H9 (cell line): ENCODE measurements at regions not wholly inside any gene's neighbourhood (a gene's known extent, or its start where the extent isn't known, plus 50 kb on each side); places are given as distances from the start of the nearest gene placed in this dataset.

Experiments used
- DNase-seq: peaks from one replicate; pipeline ENCODE4 v3.0.0-alpha.2; 2017
- H2AFZ ChIP-seq: one replicate; pipeline ENCODE4 v1.6.1; 2013; ENCODE audit warnings: mild to moderate bottlenecking, low read length, control low read depth, moderate library complexity
- H2AK5ac ChIP-seq: 2 replicates; pipeline ENCODE4 v1.6.1; 2013; ENCODE audit warnings: low read length, control low read depth, mixed read lengths; ENCODE audit not compliant: insufficient read length
- H2BK120ac ChIP-seq: one replicate; pipeline ENCODE4 v1.6.1; 2013; ENCODE audit warnings: low read depth, mild to moderate bottlenecking, low read length, control low read depth, inconsistent platforms; ENCODE audit not compliant: poor library complexity, severe bottlenecking
- H2BK12ac ChIP-seq: 2 replicates; pipeline ENCODE4 v1.6.1; 2013; ENCODE audit warnings: low read length, control low read depth, mixed read lengths, low read depth; ENCODE audit not compliant: insufficient read length
- H2BK15ac ChIP-seq: 2 replicates; pipeline ENCODE4 v1.6.1; 2013; ENCODE audit warnings: low read depth, low read length, control low read depth
- H2BK20ac ChIP-seq: one replicate; pipeline ENCODE4 v1.6.1; 2013; ENCODE audit warnings: low read depth, mild to moderate bottlenecking, low read length, control low read depth, inconsistent platforms; ENCODE audit not compliant: poor library complexity, severe bottlenecking
- H2BK5ac ChIP-seq: 2 replicates; pipeline ENCODE4 v1.6.1; 2013; ENCODE audit warnings: low read length, control low read depth, mixed read lengths; ENCODE audit not compliant: insufficient read length
- H3K14ac ChIP-seq: 2 replicates; pipeline ENCODE4 v1.6.1; 2013; ENCODE audit warnings: low read length, control low read depth; ENCODE audit not compliant: insufficient read depth
- H3K18ac ChIP-seq: 2 replicates; pipeline ENCODE4 v1.6.1; 2013; ENCODE audit warnings: low read depth, mild to moderate bottlenecking, mixed read lengths, low read length, control low read depth; ENCODE audit not compliant: insufficient read length
- H3K23ac ChIP-seq: 2 replicates; pipeline ENCODE4 v1.6.1; 2013; ENCODE audit warnings: low read length, control low read depth, mixed read lengths, low read depth; ENCODE audit not compliant: insufficient read length
- H3K23me2 ChIP-seq: 2 replicates; pipeline ENCODE4 v1.6.1; 2013; ENCODE audit warnings: low read depth, mild to moderate bottlenecking, mixed read lengths, low read length, control low read depth; ENCODE audit not compliant: insufficient read length, poor library complexity, severe bottlenecking
- H3K27ac ChIP-seq: 2 replicates; pipeline ENCODE4 v1.5.1; 2013; ENCODE audit warnings: low read length, control low read depth, mixed read lengths, low read depth; ENCODE audit not compliant: insufficient read length
- H3K27me3 ChIP-seq: 2 replicates; pipeline ENCODE4 v1.6.1; 2013; ENCODE audit warnings: low read length, control low read depth, inconsistent platforms; ENCODE audit not compliant: insufficient read depth
- H3K4ac ChIP-seq: 2 replicates; pipeline ENCODE4 v1.6.1; 2013; ENCODE audit warnings: low read depth, mild to moderate bottlenecking, control low read depth, inconsistent platforms, low read length, moderate library complexity
- H3K4me1 ChIP-seq: 2 replicates; pipeline ENCODE4 v1.6.1; 2013; ENCODE audit warnings: low read length, control low read depth, inconsistent platforms; ENCODE audit not compliant: insufficient read depth
- H3K4me2 ChIP-seq: 2 replicates; pipeline ENCODE4 v1.6.1; 2013; ENCODE audit warnings: low read length, control low read depth, mixed read lengths; ENCODE audit not compliant: insufficient read length, insufficient read depth
- H3K56ac ChIP-seq: 2 replicates; pipeline ENCODE4 v1.6.1; 2013; ENCODE audit warnings: low read depth, mild to moderate bottlenecking, mixed read lengths, low read length, control low read depth; ENCODE audit not compliant: insufficient read length
- H3K79me1 ChIP-seq: 2 replicates; pipeline ENCODE4 v1.6.1; 2013; ENCODE audit warnings: low read depth, mild to moderate bottlenecking, moderate library complexity, low read length, control low read depth, inconsistent platforms; ENCODE audit not compliant: insufficient read depth, poor library complexity, severe bottlenecking
- H3K79me2 ChIP-seq: 2 replicates; pipeline ENCODE4 v1.6.1; 2013; ENCODE audit warnings: low read length, control low read depth, inconsistent platforms; ENCODE audit not compliant: insufficient read depth
- H3K9ac ChIP-seq: 2 replicates; pipeline ENCODE4 v1.6.1; 2013; ENCODE audit warnings: low read length, control low read depth, mixed read lengths; ENCODE audit not compliant: insufficient read length; ENCODE audit errors: extremely low read depth
- H3K9me3 ChIP-seq: one replicate; pipeline ENCODE4 v1.6.1; 2013; ENCODE audit warnings: low read depth, low read length, inconsistent platforms; ENCODE audit not compliant: control insufficient read depth
- H3T11ph ChIP-seq: one replicate; pipeline ENCODE4 v1.6.1; 2013; ENCODE audit warnings: mild to moderate bottlenecking, low read length, control low read depth, inconsistent platforms
- H4K20me1 ChIP-seq: one replicate; pipeline ENCODE4 v1.6.1; 2013; ENCODE audit not compliant: control insufficient read depth, insufficient read length, insufficient read depth
- H4K5ac ChIP-seq: 2 replicates; pipeline ENCODE4 v1.6.1; 2013; ENCODE audit warnings: low read depth, mild to moderate bottlenecking, mixed read lengths, low read length, control low read depth; ENCODE audit not compliant: insufficient read length
- H4K8ac ChIP-seq: replicated peaks from 2 replicates; pipeline ENCODE4 v1.6.1; 2013; ENCODE audit warnings: low read length, control low read depth, mixed read lengths, low read depth; ENCODE audit not compliant: insufficient read length
- H4K91ac ChIP-seq: 2 replicates; pipeline ENCODE4 v1.6.1; 2013; ENCODE audit warnings: low read depth, mild to moderate bottlenecking, moderate library complexity, mixed read lengths, low read length, control low read depth; ENCODE audit not compliant: insufficient read length
- H3K27ac Mint-ChIP-seq, 3 experiments: 2 replicates in 2 of 3; 3 replicates in 1 of 3; pipeline ENCODE4 v1.8.0; 2020 to 2021; ENCODE audit warnings: mixed read lengths in 3 of 3, mild to moderate bottlenecking in 1 of 3, moderate library complexity in 1 of 3
- H3K27me3 Mint-ChIP-seq: 2 replicates; pipeline ENCODE4 v1.8.0; 2021; ENCODE audit warnings: low read depth, mild to moderate bottlenecking, moderate library complexity, mixed read lengths
- H3K36me3 Mint-ChIP-seq, 3 experiments: 2 replicates in 2 of 3; 3 replicates in 1 of 3; pipeline ENCODE4 v1.8.0; 2020 to 2021; ENCODE audit warnings: low read depth in 3 of 3, mixed read lengths in 3 of 3; ENCODE audit not compliant: insufficient read depth in 1 of 3
- H3K4me1 Mint-ChIP-seq, 2 experiments: 2 replicates each; pipeline ENCODE4 v1.8.0; 2020; ENCODE audit warnings: mixed read lengths in 2 of 2
- H3K4me3 Mint-ChIP-seq, 2 experiments: 2 replicates in 1 of 2; 3 replicates in 1 of 2; pipeline ENCODE4 v1.8.0; 2020 to 2021; ENCODE audit warnings: mild to moderate bottlenecking in 2 of 2, mixed read lengths in 2 of 2, moderate library complexity in 1 of 2
- H3K9me3 Mint-ChIP-seq, 2 experiments: 2 replicates in 1 of 2; 3 replicates in 1 of 2; pipeline ENCODE4 v1.8.0; 2020; ENCODE audit warnings: mild to moderate bottlenecking in 2 of 2, mixed read lengths in 2 of 2, moderate library complexity in 1 of 2
- CTCF ChIP-seq: fragments of 200-600 bp; sonication (generic); conservative IDR thresholded peaks from 3 replicates; pipeline ENCODE4 v1.8.0; 2021; ENCODE audit warnings: antibody characterized with exemption, mild to moderate bottlenecking
- WGBS: extraction: QIAGEN DNeasy Blood & Tissue Kit; methylation state at CpG from one replicate; pipeline ENCODE4 v1.1.7; 2013; ENCODE audit warnings: missing lambda C conversion rate, low lambda C conversion rate, mixed read lengths; ENCODE audit not compliant: insufficient read length; ENCODE audit errors: extremely low coverage; 5-methylcytosine and 5-hydroxymethylcytosine counted together

DNA sequence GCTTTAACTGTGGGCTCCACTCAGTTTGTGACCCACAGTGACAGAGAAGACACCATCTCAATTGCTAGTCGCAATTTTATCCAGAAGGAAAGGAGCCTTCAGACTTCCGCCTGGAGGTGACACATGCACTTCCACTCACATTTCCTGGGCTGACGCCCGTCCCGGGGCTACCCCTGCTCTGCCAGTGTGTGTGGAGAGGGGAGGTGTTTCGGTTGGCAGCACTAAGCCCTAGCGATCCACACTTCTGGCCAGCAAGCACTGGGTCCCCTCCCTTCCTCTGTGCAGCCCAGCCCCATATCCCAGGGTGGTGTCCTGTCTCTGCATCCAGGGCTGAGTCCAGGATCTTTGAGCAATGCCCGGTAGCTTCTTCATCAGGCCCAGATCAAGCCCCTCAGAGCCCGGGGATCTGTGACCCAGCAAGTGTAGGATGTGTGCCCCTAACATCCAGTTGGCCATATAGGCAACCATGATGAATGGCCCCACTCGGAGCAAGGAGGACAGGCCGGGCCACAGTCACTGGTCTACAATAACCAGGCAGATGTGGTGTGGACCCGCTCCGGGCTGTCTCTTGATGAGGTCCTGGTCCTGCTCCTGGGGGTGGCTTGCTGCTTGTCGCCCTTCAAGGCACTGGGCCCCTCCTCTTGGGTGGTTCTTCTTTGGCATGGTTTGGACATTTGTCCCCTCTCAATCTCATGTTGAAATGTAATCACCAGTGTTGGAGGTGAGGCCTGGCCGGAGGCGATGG, 141.9 kb upstream of the SPACA7 start:
- H3K23ac ChIP-seq = no peak overlapping the region
- no peak for TF ChIP-seq CTCF
- no peak for DNase-seq
- no peak overlapping the region for H2BK5ac ChIP-seq
- H3K23me2 ChIP-seq = no peaks in the 10 kb centered on the region
- H3K27me3 ChIP-seq = no peaks in the 10 kb centered on the region
- no peak overlapping the region for H2BK15ac ChIP-seq
- no peak overlapping the region for H3K9ac ChIP-seq
- H3K27ac ChIP-seq = no peak overlapping the region
- Mint-ChIP-seq H3K9me3 (peaks cover 13 to 20% of the 10 kb centered on the region in 2 experiments), H3K27ac (no peak overlapping the region), H3K36me3 (peaks cover 3 to 9% (median 3%) of the 10 kb centered on the region in 3 experiments; a peak in 6 of 7 replicates), H3K4me3 (no peak overlapping the region), H3K27me3 (peaks cover 63% of the 10 kb centered on the region), H3K4me1 (peaks cover 9 to 12% of the 10 kb centered on the region in 2 experiments)
- no peak overlapping the region for H4K5ac ChIP-seq
- H3T11ph ChIP-seq = no peak overlapping the region
- H2AK5ac ChIP-seq = no peak overlapping the region
- no peak overlapping the region for H4K8ac ChIP-seq
- H3K56ac ChIP-seq = no peak overlapping the region
- no peak overlapping the region for H2BK20ac ChIP-seq
- no peak overlapping the region; the same call in 1 of the 2 replicates for H3K14ac ChIP-seq
- H4K20me1 ChIP-seq = no peaks in the 10 kb centered on the region
- no peak overlapping the region for H2AFZ ChIP-seq
- no peaks in the 10 kb centered on the region for H3K79me1 ChIP-seq
- no peak overlapping the region for H3K18ac ChIP-seq
- H4K91ac ChIP-seq = no peak overlapping the region
- WGBS = no CpG with 5 or more reads among the region's 16 CpGs
- H3K4ac ChIP-seq = no peak overlapping the region
- H3K4me2 ChIP-seq = no peak overlapping the region
- H2BK12ac ChIP-seq = no peak overlapping the region
- no peaks in the 10 kb centered on the region for H3K4me1 ChIP-seq
- H3K9me3 ChIP-seq = no peaks in the 10 kb centered on the region
- H2BK120ac ChIP-seq = no peak overlapping the region
- H3K79me2 ChIP-seq = no peaks in the 10 kb centered on the region
